Adrenal gland (tissue), 5 donors: ENCODE measurements at regions not wholly inside any gene's neighbourhood (a gene's known extent, or its start where the extent isn't known, plus 50 kb on each side); places are given as distances from the start of the nearest gene placed in this dataset.

Experiments used
- CTCF ChIP-seq, 6 experiments: fragments of 450-650 bp in 4 of 6; fragments of 200-600 bp in 2 of 6; sonication (generic) in 1 of 6; IDR thresholded peaks; 1 replicate in 5 of 6; 2 replicates in 1 of 6; pipeline versions ENCODE4 v1.5.1 to v1.8.0; 2016 to 2021; ENCODE audit warnings: antibody characterized with exemption in 6 of 6, mild to moderate bottlenecking in 2 of 6, moderate library complexity in 1 of 6
- POLR2A ChIP-seq, 2 donors: fragments of 450-650 bp; IDR thresholded peaks; one replicate each; pipeline ENCODE4 v1.6.1; 2017; ENCODE audit warnings: antibody characterized with exemption in 2 of 2, mild to moderate bottlenecking in 2 of 2, moderate library complexity in 1 of 2
- donor health status: DM: no; HTN: no; CAD: no.

- TF ChIP-seq CTCF (IDR thresholded peaks at IDR 0.05) (no peak), POLR2A (IDR thresholded peaks at IDR 0.05) (no peak)
Observed at GRCh38 chr6:170207586-170208181, 83.2 kb downstream of the DLL1 start.
